CD4-positive, alpha-beta T cell treated with Interleukin-17A for 1 hour (primary cell): ENCODE measurements at regions not wholly inside any gene's neighbourhood (a gene's known extent, or its start where the extent isn't known, plus 50 kb on each side); places are given as distances from the start of the nearest gene placed in this dataset.

Experiments used
- DNase-seq: peaks from one replicate; pipeline ENCODE4 v3.0.0-alpha.2; 2020

DNA sequence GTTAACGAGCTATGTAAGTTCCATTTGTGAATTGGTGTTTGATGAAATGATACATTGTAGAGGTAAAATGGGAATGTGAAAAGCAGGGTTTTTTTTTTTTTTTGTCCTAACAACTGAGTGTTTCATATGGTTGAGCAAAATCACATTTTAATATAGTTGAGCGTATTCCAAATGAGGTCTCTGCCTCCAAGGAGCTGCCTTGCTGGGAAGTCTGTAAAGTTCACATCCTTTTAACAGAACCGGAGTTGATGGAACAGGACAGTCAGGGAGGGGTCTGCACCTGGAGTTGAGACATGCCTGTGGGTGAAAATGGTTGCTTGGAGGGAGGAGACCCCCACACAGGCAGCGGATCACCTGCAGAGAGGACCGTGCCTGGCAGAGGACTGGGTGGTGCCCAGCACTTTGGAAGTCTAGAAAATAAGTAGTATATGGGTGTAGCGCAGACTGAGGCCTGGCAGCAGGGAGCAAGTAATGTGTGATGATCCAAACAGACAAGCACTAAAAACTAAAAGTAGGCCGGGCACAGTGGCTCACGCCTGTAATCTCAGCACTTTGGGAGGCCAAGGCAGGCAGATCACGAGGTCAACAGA lies 75.2 kb upstream of the UBAC2 start:
- no peak for DNase-seq

DNA sequence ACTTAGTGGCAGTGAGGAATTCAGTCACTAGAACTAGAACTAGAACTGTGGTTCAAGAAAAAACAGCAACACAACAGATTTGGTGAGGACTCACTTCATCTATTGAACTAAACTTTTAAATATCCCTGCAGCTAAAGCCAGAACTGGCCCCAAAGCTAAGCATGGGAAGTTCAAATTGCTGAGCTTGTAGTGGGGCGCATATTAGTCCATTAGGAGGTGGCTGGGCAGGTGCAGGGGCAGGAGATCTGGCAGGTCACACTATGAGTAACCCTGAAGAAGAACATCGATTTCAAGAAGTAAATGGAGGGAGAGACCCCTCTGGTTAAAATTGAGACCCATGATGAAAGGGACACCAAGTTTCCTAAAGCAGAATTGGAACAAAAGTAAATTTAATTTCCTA lies 73.8 kb upstream of the UBAC2 start:
- no peak for DNase-seq

DNA sequence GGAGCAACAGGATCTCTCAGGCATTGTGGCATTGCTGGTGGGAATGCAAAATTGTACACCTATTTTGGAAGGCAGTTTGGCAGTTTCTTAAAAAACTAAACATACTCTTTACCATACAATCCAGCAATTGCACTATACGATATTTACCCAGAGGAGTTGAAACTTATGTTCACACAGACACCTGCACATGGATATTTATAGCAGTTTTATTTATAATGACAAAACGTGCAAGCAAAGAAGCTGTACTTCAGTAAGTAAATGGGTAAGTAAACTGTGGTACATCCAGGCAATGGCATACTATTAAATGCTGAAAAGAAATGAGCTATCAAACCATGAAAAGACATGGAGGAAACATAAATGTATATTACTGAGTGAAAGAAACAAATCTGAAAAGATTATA lies 71.6 kb upstream of the UBAC2 start:
- DNase-seq = no peak

DNA sequence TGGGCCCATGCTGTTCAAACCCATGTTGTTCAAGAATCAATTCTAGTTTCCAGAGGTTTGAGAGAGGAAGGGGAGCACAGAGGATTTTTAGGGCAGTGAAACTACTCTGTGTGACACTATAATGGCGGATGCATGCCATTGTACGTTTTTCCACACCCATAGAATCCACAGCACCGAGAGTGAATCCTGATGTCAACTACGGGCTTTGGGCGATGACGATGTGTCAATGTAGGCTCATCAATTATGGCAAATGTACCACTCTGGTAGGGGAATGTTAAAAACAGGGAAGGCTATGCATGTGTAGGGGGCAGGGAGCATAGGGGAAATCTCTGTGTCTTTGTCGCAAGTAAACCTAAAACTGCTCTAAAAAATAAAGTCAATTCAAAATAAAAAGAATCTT lies 70.7 kb upstream of the UBAC2 start:
- no peak for DNase-seq

DNA sequence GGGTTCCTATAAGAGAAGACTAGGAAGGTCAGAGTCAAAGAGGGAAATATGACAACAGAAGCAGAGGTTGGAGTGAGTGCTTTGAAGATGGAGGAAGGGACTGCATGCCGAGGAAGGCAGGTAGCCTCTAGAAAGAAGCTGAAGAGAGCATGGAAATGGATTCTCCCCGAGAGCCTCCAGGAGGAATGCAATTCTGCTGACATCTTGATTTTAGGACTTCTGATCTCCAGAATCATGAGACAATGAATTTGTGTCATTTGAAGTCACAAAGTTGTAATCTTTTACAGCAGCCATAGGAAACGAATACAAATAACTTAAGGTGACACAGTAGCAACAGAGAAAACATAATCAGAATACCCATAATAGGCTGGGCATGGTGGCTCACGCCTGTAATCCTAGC lies 69.2 kb upstream of the UBAC2 start:
- no peak for DNase-seq

DNA sequence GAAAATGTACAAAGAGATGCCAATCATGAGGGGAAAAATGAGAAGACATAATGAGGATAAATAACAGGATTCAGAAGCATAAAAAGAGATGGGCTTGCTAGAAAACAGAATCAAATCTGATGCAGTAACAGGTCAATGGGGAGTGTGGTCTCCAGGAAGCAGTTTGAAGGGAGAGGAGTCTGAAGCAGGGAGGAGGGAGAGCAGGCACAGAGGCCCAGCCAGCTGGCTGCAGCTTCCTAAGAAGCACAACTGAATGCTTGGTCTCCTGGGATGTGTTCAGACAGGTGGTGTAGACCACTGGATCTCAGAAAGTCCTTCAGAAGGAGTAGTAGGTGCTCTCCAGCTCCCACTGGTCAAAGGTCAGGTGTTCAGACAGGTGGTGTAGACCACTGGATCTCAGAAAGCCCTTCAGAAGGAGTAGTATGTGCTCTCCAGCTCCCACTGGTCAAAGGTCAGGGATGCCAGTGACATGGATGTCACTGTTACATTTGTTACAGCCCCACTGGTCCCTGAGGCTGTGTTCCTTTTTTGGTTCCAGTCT lies 68.3 kb upstream of the UBAC2 start:
- no peak for DNase-seq

DNA sequence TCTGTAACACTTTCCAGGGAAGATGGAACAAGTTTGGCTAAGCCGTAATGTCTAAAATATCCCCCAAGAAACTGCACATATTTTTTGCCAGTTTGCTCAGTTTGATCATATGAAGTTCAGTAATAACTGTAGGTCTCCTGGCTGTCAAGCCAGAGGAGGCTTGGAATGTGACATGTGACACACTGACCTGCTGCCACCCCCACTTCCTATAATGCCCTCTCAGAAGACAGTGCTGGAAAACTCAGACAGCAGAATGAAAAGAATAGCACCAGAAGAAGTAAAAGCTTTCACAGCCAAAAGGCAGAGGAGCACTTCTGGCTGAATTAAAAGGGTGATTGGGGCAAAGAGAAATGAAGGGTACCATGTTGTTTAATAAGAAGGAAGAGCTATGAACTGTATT lies 67.4 kb upstream of the UBAC2 start:
- DNase-seq = no peak

DNA sequence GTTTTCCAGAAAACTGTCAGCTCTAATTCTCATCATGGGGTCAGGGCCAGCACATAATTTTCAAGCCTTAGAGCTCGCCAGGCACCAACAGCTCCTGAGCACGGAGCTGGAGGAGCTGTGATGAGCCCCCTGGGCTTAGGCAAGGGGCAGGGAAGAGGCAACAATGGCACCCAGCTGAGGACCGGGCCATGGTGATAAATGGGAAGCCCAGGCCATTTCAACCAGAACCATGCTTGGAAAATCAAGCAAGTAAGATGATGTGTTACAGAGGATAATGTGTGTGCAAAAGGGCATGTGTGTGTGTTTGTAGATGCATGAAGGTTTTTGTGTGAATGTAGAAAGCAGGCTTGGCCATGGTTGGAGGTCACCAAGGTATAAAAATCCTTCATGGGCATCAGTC lies 66.8 kb upstream of the UBAC2 start:
- DNase-seq = no peak

DNA sequence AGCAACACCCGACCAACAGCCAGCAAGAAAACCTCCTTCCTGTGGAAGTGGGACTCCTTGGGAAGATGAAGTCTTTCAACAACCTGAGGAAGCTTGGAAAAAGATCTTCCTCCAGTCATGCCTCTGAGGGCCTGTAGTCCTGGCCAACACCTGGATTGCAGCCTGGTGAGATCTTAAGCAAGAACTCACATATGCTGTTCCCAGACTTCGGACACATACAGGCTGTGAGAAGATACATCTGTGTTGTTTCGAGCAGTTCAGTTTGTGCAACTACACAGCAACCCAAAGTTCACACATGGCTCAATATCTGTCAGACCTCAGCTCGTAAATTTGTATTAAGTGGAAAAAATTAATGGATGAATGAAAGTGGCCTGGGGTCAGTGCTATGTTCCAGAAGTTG lies 65.1 kb upstream of the UBAC2 start:
- DNase-seq = no peak

DNA sequence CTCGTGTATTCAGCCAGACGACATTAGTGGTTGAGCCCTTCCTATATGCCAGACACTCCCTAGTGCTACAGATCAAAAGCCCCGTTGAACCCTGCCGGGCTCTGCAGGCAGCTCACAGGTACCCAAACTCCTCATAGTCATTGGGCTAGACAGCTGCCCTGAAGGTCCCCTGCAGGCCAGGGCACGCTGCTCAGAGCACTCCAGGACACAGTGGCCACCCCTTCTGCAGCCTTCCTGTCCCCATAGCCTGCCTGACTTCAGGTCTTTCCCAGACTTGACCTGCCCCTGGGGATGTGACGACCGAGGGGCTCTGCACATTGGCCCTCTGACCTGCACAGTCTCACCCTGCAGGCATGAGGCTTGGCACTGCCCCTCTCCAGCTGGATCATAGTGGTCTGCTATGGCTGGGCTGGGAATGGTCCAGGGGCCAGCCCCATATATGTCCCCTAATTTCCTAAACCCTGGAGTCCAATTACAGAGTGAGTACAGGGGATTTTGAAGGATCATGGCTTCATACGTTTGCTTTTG lies 64.2 kb upstream of the UBAC2 start:
- no peak for DNase-seq

DNA sequence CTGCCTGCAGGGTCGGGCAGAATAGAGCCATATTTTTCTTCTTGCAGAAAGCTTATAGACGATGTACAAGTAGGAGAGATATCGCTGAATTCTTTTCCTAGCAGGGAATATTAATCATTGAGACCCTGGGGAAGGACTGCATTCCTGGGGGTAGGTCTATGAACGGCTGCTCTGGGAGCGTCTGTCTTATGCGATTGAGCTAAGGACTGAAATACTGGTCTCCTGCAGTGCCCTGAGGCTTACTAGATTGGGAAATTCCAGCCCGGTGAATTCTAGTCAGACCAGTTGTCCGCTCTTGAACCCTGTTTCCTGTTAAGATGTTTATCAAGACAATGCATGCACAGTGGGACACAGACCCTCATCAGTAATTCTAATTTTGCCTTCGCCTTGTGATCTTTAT lies 59.8 kb upstream of the UBAC2 start:
- DNase-seq = no peak

DNA sequence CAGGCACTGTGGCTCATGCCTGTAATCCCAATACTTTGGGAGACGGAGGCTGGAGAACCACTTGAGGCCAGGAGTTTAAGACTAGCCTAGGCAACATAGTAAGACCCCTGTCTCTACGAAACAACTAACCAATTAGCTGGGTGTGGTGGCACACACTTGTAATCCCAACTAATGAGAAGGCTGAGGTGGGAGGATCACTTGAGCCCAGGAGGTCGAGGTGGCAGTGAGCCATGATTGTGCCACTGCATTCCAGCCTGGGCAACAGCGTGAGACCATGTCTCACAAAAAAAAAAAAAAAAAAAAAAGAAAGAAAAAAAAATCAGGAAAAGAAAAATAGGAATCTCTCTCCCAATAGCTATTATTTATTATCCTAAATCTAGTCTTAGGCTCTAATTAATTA lies 56.8 kb upstream of the UBAC2 start:
- no peak for DNase-seq

DNA sequence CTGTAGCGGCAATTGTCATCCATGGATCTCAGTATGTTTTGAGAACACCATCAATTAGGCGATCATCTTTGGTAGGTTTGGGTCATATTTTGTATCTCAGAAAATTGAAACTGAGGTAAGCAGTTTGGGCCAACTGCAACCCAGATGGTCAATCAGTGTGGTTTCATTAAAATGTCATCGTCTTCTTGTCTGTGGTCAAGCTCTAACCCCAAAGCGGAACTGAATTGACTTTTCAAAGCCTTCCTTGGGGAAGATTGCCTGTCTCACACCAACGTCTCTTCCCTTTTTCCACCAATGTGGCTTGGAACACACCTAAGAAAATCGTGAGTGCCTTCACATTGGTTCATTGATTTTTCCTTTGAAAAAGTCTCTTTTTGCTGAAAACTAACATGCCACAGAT lies 56.3 kb upstream of the UBAC2 start:
- no peak for DNase-seq

DNA sequence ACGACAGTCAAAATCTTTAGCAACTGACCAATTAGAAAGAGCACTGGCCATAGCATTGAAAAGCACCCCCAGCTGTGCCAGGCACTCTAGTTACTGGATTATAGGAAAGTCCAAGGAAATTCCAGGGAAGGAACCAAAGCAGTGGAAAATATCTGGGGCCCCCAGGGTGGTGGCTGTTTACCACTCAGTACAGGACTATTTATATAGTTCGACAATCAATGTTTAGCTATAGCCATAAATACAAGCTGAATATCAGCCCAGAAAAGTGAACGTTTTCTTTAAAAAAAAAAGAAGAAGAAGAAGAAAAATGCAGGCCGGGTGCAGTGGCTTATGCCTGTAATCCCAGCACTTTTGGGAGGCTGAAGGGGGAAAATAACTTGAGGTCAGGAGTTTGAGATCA lies 55.2 kb upstream of the UBAC2 start:
- no peak for DNase-seq

DNA sequence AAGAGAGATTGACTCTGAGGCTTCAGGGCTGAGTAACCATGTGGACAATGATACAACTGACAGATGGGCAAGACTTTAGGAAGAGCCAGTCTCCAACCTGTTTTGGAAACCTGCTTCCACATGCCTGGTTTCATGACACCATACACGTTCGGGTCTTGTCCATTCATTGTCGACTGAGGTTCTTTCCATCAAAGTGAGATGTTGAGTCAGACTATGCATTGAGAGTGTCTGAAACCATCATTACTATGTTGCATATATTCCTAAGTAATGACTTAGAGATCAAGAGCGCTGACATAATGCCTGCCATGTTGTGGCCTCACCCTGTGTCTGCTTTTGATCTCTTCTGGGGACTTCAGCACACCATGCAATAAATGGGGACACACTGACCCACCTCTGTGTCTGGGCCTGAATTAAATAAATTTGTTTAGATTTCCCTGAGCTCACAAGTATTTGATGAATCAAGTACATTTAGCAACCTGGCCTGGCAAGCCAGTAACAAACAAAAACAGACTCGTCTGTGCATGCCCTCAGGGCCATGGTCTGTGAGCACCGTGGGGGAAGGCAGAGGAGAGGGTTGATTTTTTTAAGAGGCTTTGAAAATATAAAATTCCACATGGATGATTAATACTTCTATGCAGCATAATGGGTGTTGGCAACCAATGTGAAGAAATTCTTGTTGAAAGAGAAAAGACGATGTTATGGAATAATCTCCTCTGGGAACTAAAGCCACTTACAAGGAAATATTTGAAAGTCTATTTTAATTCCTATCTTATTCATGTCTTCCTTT lies 49.9 kb upstream of the UBAC2 start:
- DNase-seq = no peak
